Mammary epithelial cell (primary cell): ENCODE measurements at regions not wholly inside any gene's neighbourhood (a gene's known extent, or its start where the extent isn't known, plus 50 kb on each side); places are given as distances from the start of the nearest gene placed in this dataset.

ENCODE experiments used
- CTCF ChIP-seq, 2 donors: IDR thresholded peaks in 1 of 2; conservative IDR thresholded peaks in 1 of 2; 2 replicates each; pipeline ENCODE4 v1.5.1; 2011 to 2012; ENCODE audit warnings: inconsistent platforms in 2 of 2, low read length in 2 of 2, mild to moderate bottlenecking in 2 of 2, control low read depth in 1 of 2, low read depth in 1 of 2; ENCODE audit not compliant: insufficient read depth in 1 of 2; ENCODE audit errors: extremely low read depth in 1 of 2
- EZH2 ChIP-seq: IDR thresholded peaks from 2 replicates; pipeline ENCODE4 v1.6.1; 2012; ENCODE audit warnings: low read length, inconsistent platforms, borderline replicate concordance

- TF ChIP-seq CTCF (conservative IDR thresholded peaks at IDR 0.05 in 1 of 2, IDR thresholded peaks at IDR 0.05 in 1 of 2; ENCODE audit: extremely low read depth in 1 of 2, insufficient read depth in 1 of 2, low read depth in 1 of 2, low read length in 2 of 2) = no peak
- no peak for TF ChIP-seq EZH2
Observed at GRCh38 chr18:25830787-25831186, 259.6 kb downstream of the SS18 start.
